ENCODE measurements at regions not wholly inside any gene's neighbourhood (a gene's known extent, or its start where the extent isn't known, plus 50 kb on each side); places are given as distances from the start of the nearest gene placed in this dataset.
A peak's percentile ranks its signal among the peaks of the same experiment; 100 is the strongest.

DNA sequence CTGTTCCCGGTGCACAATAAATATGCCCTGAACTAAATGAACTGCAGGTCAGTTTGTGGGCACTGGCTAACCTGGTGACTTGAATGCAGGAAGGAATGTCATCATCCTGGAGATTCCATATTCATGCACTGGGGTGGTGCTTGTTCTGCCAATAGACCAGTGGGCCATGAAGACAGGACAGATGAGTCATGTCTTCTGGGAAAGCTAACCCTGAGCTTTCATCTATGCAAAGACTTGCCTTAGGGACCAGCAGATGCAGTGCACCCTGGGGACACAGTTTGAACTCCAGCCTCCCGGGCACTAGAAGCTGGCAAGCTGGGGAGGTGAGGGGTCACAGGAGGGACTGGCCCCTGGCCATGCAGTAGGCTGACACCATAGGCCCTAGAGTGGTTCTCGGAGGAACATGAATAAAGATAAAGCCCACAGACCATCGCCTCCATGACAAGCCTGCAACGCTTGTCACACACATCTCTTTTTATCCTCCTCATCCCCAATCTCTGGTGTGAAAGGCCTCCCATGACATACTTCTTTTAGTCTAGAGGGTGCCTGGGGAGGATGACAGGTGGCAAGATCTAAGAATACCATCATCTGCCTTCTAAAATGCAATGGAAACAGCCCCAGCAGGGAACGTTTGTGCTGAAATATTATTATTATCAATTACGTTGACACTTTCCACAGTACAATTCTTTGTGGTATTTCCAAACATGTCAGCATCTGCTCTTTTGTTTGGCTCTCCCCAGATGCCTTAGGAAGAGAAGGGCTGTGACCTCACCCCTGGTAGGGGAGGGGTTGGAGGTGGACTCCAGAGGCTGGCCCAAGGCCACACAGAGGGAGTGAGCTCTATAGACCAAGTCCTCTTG lies 267.4 kb upstream of the RAB6C start:
- Mint-ChIP-seq H3K36me3 (ENCODE audit: unreplicated experiment) (no peaks in the 10 kb centered on the region), H3K27me3 (ENCODE audit: unreplicated experiment) (peaks cover 3% of the 10 kb centered on the region), H3K4me1 (ENCODE audit: low read depth, unreplicated experiment) (peaks cover 23% of the 10 kb centered on the region), H3K4me3 (ENCODE audit: unreplicated experiment) (no peak overlapping the region), H3K9me3 (ENCODE audit: unreplicated experiment) (peaks cover 5% of the 10 kb centered on the region), H3K27ac (ENCODE audit: unreplicated experiment) (peak overlapping the region; percentile 64)
- DNase-seq: no peak
- TF ChIP-seq, protein P1, sequence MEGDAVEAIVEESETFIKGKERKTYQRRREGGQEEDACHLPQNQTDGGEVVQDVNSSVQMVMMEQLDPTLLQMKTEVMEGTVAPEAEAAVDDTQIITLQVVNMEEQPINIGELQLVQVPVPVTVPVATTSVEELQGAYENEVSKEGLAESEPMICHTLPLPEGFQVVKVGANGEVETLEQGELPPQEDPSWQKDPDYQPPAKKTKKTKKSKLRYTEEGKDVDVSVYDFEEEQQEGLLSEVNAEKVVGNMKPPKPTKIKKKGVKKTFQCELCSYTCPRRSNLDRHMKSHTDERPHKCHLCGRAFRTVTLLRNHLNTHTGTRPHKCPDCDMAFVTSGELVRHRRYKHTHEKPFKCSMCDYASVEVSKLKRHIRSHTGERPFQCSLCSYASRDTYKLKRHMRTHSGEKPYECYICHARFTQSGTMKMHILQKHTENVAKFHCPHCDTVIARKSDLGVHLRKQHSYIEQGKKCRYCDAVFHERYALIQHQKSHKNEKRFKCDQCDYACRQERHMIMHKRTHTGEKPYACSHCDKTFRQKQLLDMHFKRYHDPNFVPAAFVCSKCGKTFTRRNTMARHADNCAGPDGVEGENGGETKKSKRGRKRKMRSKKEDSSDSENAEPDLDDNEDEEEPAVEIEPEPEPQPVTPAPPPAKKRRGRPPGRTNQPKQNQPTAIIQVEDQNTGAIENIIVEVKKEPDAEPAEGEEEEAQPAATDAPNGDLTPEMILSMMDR (IDR thresholded peaks at IDR 0.05; ENCODE audit: partially characterized antibody, unreplicated experiment): no peak

DNA sequence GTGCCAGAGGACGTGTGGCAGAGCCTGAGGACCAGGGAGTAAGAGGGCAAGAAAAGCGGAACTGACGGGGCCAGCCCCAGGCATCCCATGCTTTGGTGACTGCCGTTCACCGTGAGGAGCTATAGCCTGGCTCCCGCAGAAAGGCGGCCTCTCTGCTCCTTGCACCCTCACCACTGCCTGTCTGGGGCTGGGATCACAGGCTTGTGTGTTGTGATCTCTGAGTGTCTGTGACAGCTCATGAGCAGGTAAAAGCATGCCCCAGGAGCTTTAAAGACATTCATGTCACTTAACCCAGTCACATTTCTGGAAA lies 266.8 kb upstream of the RAB6C start:
- Mint-ChIP-seq H3K9me3 (ENCODE audit: unreplicated experiment) (peaks cover 5% of the 10 kb centered on the region), H3K27ac (ENCODE audit: unreplicated experiment) (no peak overlapping the region), H3K36me3 (ENCODE audit: unreplicated experiment) (no peaks in the 10 kb centered on the region), H3K4me1 (ENCODE audit: low read depth, unreplicated experiment) (peaks cover 24% of the 10 kb centered on the region), H3K27me3 (ENCODE audit: unreplicated experiment) (peaks cover 3% of the 10 kb centered on the region), H3K4me3 (ENCODE audit: unreplicated experiment) (no peak overlapping the region)
- DNase-seq: no peak
- TF ChIP-seq, protein P1 (IDR thresholded peaks at IDR 0.05; ENCODE audit: partially characterized antibody, unreplicated experiment): no peak

DNA sequence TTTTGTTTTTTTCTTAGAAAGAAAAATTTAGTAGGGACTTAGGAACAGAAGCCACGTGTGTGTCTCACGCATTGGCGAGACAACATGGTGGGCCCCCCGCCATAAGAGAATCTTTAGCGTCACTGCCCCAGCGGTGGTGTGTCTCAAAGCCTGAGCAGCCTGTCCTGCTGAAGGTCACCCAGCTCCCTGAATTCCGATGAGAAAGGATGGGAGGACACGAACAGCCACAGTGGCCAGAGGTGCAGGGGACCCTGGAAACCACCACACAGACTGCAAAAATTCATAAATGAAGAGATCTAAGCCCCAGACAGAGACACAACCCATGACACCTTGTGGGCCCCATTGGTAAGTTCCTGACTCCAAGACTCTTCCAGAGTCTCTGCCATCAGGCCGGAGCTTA lies 266.1 kb upstream of the RAB6C start:
- DNase-seq: no peak
- Mint-ChIP-seq H3K4me1 (ENCODE audit: low read depth, unreplicated experiment) (peaks cover 30% of the 10 kb centered on the region), H3K27ac (ENCODE audit: unreplicated experiment) (no peak overlapping the region)

DNA sequence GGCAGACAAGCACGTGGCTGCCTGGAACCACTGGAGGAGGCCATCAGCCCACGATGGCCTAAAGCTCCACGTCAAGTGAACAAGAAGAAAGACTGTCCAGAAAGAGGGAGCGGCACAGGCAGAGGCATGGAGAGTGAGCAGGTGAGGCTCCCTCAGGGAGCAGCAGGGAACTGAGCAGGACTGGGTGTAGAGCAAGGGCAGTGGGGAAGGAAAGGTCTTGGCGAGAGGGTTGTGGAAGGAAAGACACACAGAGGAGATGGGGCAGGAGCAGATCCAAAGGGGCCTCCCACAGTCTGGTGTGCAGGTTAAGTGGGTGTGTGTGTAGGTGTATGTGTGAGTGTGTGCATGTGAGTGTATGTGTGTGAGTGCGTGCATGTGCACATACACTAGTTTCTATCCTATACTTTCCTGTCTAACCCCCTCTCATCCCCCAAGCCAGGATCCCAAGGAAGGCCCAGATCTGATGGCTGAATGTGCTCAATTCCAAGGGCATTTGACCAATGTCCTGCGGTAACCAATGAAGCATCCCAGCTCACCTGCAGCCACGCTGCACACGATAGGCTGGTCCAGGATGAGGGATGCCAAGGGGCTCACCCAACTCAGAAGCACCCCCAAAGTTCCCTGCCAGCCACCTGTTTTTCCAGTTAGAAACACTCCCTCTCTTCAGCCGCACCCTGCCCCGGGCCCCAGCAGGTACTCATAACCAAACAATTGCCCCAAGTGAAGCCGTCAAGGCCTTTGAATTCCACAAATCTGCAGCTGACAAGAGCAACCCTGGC lies 262.5 kb upstream of the RAB6C start:
- Mint-ChIP-seq H3K27ac (ENCODE audit: unreplicated experiment) (no peak overlapping the region), H3K9me3 (ENCODE audit: unreplicated experiment) (peaks cover 2% of the 10 kb centered on the region), H3K27me3 (ENCODE audit: unreplicated experiment) (peaks cover 10% of the 10 kb centered on the region), H3K36me3 (ENCODE audit: unreplicated experiment) (no peaks in the 10 kb centered on the region), H3K4me1 (ENCODE audit: low read depth, unreplicated experiment) (peaks cover 14% of the 10 kb centered on the region), H3K4me3 (ENCODE audit: unreplicated experiment) (no peak overlapping the region)
- DNase-seq: no peak
- TF ChIP-seq, protein P1 (IDR thresholded peaks at IDR 0.05; ENCODE audit: partially characterized antibody, unreplicated experiment): no peak

More for the DNA sequence above, 266.1 kb upstream of the RAB6C start:
- TF ChIP-seq, protein P1 (IDR thresholded peaks at IDR 0.05; ENCODE audit: partially characterized antibody, unreplicated experiment): no peak
- Mint-ChIP-seq H3K27me3 (ENCODE audit: unreplicated experiment) (peaks cover 7% of the 10 kb centered on the region), H3K9me3 (ENCODE audit: unreplicated experiment) (peaks cover 5% of the 10 kb centered on the region), H3K4me3 (ENCODE audit: unreplicated experiment) (no peak overlapping the region), H3K36me3 (ENCODE audit: unreplicated experiment) (no peaks in the 10 kb centered on the region)

Data from glutamatergic neuron (in vitro differentiated cells).